Mucosa of stomach (tissue), 1 donor: ENCODE measurements at regions not wholly inside any gene's neighbourhood (a gene's known extent, or its start where the extent isn't known, plus 50 kb on each side); places are given as distances from the start of the nearest gene placed in this dataset.

ENCODE experiments used
- H3K27me3 ChIP-seq: one replicate; pipeline ENCODE4 v1.7.0; 2013; ENCODE audit warnings: mild to moderate bottlenecking, low read length; ENCODE audit not compliant: control insufficient read depth, insufficient read depth
- H3K36me3 ChIP-seq: one replicate; pipeline ENCODE4 v1.7.0; 2013; ENCODE audit warnings: low read length; ENCODE audit not compliant: control insufficient read depth, insufficient read depth
- H3K4me1 ChIP-seq: one replicate; pipeline ENCODE4 v1.7.0; 2013; ENCODE audit warnings: mild to moderate bottlenecking, low read length; ENCODE audit not compliant: control insufficient read depth, insufficient read depth
- H3K4me3 ChIP-seq: one replicate; pipeline ENCODE4 v1.7.0; 2013; ENCODE audit warnings: low read length
- H3K9ac ChIP-seq: one replicate; pipeline ENCODE4 v1.7.0; 2013; ENCODE audit warnings: mild to moderate bottlenecking, low read length, moderate library complexity
- H3K9me3 ChIP-seq: one replicate; pipeline ENCODE4 v1.7.0; 2013; ENCODE audit warnings: mild to moderate bottlenecking, low read length, moderate library complexity; ENCODE audit not compliant: control insufficient read depth
- donor health status: Pancreatic carcinoma.

DNA sequence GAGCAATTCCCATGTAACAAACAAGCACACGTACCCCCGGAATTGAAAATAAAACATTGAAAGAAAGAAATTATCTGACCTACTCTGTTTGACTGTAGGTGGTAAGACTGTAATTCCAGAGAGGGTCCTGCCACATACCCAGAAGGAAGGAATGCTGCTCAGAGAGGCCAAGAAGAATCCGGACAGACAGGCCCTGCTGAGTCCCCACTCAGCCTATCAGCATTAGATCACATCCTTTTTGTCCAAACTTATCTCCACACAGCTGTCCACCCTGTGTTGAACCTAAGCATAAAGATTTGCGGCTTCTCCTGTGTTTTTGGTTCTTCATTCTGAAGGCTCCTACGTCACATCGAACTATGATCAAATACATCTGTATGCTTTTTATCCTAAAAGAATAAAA, 591.9 kb downstream of the QKI start:
- no peaks in the 10 kb centered on the region for H3K4me1 ChIP-seq
- no peaks in the 10 kb centered on the region for H3K27me3 ChIP-seq
- H3K9ac ChIP-seq, result no peak overlapping the region
- H3K9me3 ChIP-seq, result no peaks in the 10 kb centered on the region
- H3K36me3 ChIP-seq, result no peaks in the 10 kb centered on the region
- no peak overlapping the region for H3K4me3 ChIP-seq

DNA sequence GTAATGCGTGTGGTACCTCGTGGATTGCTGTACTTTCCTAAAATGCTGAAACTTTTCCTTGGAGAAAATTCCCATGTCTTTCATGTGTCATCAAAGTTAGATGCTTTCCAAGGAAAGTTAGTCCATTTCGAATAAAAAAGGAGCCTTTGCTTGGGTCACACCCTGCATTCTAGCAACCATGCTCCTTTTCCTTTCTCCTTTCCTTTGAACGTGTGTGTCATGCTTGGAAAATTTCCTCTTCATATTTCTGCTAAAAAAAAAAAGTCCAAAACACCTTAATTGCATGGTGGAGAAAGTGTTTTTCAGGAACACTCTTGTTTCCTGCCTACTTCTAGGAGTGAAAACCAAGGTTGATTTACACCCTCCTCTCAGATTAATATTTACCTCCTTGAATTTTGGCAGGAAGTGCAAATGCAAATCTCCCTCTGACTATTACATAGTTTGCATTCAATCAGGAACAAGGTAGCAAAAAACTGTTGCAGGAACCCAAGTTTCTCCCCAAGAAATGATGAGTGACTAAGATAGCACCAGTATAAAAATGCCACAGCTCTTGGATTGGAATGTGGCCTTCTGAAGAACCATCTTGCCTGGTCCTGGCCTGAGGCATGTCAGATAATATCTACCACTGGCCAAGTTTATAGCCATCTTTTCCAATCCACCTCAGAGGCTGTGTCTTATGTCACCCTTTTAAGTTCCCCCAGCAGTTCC, 590.6 kb downstream of the QKI start:
- Histone ChIP-seq H3K36me3 (no peaks in the 10 kb centered on the region), H3K4me3 (no peak overlapping the region), H3K4me1 (no peaks in the 10 kb centered on the region), H3K9ac (no peak overlapping the region), H3K9me3 (no peaks in the 10 kb centered on the region), H3K27me3 (no peaks in the 10 kb centered on the region)

DNA sequence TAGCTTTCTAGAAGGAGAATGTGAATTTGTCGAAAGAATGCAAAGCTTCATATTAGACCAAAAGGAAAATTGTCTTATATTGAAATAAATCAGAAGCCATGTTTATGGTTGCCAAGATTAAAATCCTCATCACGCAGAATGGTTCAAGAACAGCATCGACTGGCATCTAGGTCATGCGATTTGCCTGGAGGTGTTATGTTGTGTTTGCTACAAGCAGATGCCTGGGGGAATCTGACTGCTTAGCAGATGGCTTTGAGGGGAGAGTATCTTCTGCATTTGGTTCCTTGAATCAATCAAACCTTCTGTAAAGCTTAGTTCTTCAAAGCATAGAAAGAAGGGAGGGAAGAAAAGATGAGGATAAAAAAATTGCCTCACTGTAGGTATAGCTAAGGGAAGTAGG, 585.8 kb downstream of the QKI start:
- Histone ChIP-seq H3K9ac (no peak overlapping the region), H3K27me3 (no peaks in the 10 kb centered on the region), H3K9me3 (no peaks in the 10 kb centered on the region), H3K4me1 (no peaks in the 10 kb centered on the region), H3K4me3 (no peak overlapping the region), H3K36me3 (no peaks in the 10 kb centered on the region)

DNA sequence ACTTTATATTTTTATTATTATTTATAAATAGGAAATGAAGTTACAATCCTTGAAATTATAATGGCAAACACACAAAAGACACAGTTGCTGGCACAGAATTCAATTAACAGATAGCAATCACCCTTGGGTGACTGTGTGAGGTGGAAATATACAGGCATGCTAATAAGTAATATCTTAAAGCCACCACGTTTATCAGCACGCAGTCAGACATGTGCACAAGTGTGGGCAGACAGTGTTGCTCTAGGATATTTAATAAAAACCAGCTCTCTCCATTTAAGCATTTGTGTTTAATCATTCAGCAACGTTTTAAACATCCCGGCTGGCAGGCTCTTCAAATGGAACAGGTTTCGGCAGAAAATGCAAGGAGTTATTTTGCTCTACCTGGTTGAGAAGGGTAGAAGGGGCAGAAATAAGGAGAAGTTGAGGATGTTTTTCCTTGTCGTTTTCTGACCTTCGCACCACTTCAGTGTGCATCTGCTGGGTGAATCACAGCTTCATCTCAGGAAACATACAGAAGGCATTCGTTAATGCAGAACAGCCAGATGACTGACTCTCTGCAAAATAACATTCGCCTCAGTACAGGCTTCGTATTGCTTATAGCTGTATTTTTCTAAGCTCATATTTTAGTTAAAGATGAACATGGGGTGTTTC, 585.1 kb downstream of the QKI start:
- Histone ChIP-seq H3K9me3 (no peaks in the 10 kb centered on the region), H3K36me3 (no peaks in the 10 kb centered on the region), H3K4me3 (no peak overlapping the region), H3K27me3 (no peaks in the 10 kb centered on the region), H3K9ac (no peak overlapping the region), H3K4me1 (no peaks in the 10 kb centered on the region)

DNA sequence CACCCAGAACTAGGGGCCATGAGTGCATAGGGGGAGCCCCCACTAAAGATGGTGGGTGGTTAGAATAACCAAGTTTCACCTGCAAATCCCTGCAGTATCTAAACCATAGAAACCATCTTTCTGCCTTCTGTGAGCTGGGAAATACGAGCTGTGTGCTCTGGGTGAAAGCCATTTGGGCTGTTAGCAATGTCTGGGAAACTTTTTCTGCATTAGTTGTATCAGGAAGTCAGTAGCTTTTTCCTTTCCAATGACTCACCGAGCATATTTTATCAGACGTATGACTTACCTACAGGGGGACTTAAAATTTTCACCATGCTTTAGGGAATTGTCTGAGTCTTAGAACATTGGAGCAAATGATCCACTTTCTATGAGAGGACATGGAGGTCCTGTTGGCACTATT, 584.0 kb downstream of the QKI start:
- no peaks in the 10 kb centered on the region for H3K36me3 ChIP-seq
- no peaks in the 10 kb centered on the region for H3K9me3 ChIP-seq
- H3K4me1 ChIP-seq, result no peaks in the 10 kb centered on the region
- no peak overlapping the region for H3K9ac ChIP-seq
- H3K4me3 ChIP-seq, result no peak overlapping the region
- H3K27me3 ChIP-seq, result no peaks in the 10 kb centered on the region

DNA sequence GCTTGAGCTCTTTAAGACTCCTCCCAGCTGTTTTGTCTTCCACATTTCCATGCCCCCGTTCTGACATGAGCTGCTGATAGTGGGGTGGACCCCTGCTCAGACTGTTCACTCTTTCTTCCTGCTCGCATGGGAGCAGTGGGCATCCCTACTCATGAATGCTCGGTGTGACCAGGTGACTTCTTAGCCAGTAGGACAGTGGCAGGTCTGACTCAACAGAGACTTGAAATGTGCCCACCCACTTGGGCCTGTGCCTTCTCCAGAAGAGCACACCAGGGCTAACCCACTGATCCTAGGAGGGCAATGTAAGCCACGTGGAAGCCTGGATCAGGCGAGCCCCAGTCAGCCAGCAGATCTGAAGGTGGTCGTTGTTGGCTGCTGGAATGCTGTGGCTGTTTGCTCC, 582.0 kb downstream of the QKI start:
- Histone ChIP-seq H3K9ac (no peak overlapping the region), H3K36me3 (no peaks in the 10 kb centered on the region), H3K4me3 (no peak overlapping the region), H3K27me3 (no peaks in the 10 kb centered on the region), H3K9me3 (no peaks in the 10 kb centered on the region), H3K4me1 (no peaks in the 10 kb centered on the region)

DNA sequence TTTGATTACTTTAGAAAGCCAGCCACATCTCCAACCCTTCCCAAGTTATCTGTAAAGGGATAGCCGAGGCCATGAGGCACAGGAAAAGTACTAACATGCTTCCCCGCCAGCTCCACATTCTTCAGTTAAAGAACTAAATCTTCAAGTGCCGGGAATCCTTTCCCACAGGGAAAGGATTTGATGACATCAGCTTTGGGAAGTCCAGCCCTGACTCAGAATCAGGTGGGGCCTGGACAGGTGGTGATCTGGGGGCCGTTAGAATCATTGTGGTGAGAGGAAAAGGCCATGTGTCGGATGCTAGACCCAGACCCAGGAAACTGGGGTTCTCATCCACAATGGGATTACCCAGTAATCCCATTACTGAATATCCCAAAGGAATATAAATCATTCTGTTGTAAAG, 580.0 kb downstream of the QKI start:
- no peaks in the 10 kb centered on the region for H3K9me3 ChIP-seq
- no peak overlapping the region for H3K9ac ChIP-seq
- H3K4me3 ChIP-seq, result no peak overlapping the region
- no peaks in the 10 kb centered on the region for H3K27me3 ChIP-seq
- H3K36me3 ChIP-seq, result no peaks in the 10 kb centered on the region
- H3K4me1 ChIP-seq, result no peaks in the 10 kb centered on the region

DNA sequence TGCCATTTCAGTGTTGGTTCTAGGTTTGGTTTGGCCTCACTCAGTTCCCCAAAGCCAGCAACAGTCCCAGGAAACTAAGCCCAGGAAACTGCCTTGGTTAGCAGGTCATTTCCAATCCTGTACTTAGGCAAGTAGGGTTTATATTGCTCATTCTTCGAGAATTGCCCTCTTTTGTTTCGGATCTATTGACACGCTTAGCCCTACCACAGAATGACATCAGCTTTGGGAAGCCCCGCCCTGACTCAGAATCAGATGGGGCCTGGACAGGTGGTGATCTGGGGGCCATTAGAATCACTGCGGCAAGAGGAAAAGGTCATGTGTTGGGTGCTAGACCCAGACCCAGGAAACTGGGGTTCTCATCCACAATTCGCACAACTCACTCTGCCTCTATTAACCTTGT, 578.2 kb downstream of the QKI start:
- Histone ChIP-seq H3K9ac (no peak overlapping the region), H3K36me3 (no peaks in the 10 kb centered on the region), H3K9me3 (no peaks in the 10 kb centered on the region), H3K27me3 (no peaks in the 10 kb centered on the region), H3K4me1 (no peaks in the 10 kb centered on the region), H3K4me3 (no peak overlapping the region)

DNA sequence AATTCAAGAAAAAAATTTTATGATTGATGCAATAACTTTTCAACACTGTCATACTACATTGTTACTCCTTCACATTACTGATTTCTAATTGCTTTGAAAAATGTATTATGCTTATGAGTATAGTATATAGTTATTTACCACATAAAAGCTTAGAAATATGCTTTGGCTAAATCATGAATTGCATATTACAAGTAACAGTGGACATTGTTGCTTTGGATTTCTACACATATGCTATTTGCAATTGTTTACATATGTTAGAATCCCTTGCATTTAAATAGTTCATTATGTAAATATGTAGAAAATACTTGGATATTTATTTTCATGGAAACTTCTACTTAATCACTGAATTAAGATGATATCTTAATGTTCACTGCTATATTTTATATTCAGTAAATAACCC, 577.5 kb downstream of the QKI start:
- Histone ChIP-seq H3K9ac (no peak overlapping the region), H3K4me1 (no peaks in the 10 kb centered on the region), H3K4me3 (no peak overlapping the region), H3K36me3 (no peaks in the 10 kb centered on the region), H3K9me3 (no peaks in the 10 kb centered on the region), H3K27me3 (no peaks in the 10 kb centered on the region)

DNA sequence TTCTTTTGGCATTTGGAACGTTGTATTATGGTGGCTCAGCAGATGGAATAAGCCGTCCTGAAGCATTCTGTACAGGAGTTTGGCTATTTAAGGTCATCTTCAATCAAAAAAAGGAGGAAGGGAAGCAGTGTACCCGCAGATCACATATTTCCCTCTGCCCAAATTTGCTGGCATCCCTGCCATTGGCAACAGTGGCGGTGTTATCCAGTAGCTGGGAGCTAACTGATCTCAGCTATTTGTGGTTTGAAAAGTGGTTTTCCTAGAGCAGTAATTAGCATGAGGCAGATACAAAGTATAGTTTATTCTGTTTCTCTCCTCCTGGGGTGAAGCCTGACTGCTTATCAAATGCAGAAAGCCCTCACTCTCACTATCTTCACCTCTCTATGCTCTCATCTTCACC, 576.8 kb downstream of the QKI start:
- Histone ChIP-seq H3K27me3 (no peaks in the 10 kb centered on the region), H3K4me3 (no peak overlapping the region), H3K4me1 (no peaks in the 10 kb centered on the region), H3K36me3 (no peaks in the 10 kb centered on the region), H3K9me3 (no peaks in the 10 kb centered on the region), H3K9ac (no peak overlapping the region)

DNA sequence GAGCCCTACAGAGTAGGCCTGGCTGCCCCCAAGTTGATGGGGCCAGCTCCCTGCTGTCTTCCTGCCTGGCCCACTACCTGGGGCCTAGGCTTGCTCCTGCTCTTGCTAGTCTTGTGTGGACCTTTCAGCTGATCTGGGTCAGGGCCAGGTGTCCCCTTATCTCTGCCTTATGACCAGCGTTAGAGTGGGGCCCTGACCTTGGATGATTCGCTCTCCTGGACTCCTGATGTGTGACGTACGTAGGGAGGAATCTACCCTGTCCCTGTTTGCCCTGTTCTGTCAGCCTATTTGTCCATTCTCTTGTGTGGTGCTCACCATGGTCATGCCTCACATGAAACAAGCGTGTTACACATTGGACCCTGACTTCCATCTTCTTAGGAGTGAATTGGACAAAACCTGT, 571.8 kb downstream of the QKI start:
- no peak overlapping the region for H3K4me3 ChIP-seq

DNA sequence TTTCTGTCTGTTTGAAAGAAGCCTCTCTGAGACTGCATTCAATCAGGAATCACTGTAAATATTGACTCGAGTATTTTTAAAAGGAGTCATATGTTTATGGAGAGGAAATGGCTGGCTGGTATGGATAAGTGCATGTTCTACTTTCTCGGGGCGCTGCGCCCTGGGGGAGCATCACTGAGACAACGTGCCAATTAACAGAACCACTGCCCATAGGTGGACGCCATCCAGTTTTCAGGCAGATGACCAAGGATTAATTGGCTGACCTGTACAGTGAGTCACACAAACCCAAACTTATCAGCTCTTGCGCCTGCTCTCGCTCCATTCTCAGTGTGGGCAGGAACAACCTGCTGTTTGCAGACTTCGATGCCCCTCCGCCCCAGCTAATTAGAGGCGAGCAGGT, 571.2 kb downstream of the QKI start:
- no peaks in the 10 kb centered on the region for H3K4me1 ChIP-seq
- no peaks in the 10 kb centered on the region for H3K36me3 ChIP-seq
- H3K27me3 ChIP-seq, result no peaks in the 10 kb centered on the region
- H3K9ac ChIP-seq, result no peak overlapping the region
- H3K4me3 ChIP-seq, result no peak overlapping the region
- H3K9me3 ChIP-seq, result no peaks in the 10 kb centered on the region

More for the DNA sequence above, 571.8 kb downstream of the QKI start:
- Histone ChIP-seq H3K9ac (no peak overlapping the region), H3K27me3 (no peaks in the 10 kb centered on the region), H3K36me3 (no peaks in the 10 kb centered on the region), H3K9me3 (no peaks in the 10 kb centered on the region), H3K4me1 (no peaks in the 10 kb centered on the region)
